SU-DHL-6 (cell line): ENCODE measurements at regions not wholly inside any gene's neighbourhood (a gene's known extent, or its start where the extent isn't known, plus 50 kb on each side); places are given as distances from the start of the nearest gene placed in this dataset.

Experiments used
- CTCF ChIP-seq: fragments of 200-600 bp; sonication (generic); IDR thresholded peaks from one replicate; pipeline ENCODE4 v1.5.1; 2017; ENCODE audit warnings: antibody characterized with exemption, mild to moderate bottlenecking, low read length, moderate library complexity; ENCODE audit not compliant: insufficient read depth, poor library complexity, severe bottlenecking
- EZH2phosphoT487 ChIP-seq: fragments of 200-600 bp; sonication (generic), shearing (Covaris generic); conservative IDR thresholded peaks from 2 replicates; pipeline ENCODE4 v1.6.1; 2018; ENCODE audit warnings: mild to moderate bottlenecking, antibody characterized with exemption, low read length, moderate library complexity, mixed read lengths

- TF ChIP-seq CTCF: no peak
- TF ChIP-seq EZH2phosphoT487: no peak
Measured at GRCh38 chr12:92324849-92325500, 179.3 kb upstream of the BTG1 start.
